H1 (cell line): ENCODE measurements at regions not wholly inside any gene's neighbourhood (a gene's known extent, or its start where the extent isn't known, plus 50 kb on each side); places are given as distances from the start of the nearest gene placed in this dataset.

Experiments
- CTCF ChIA-PET: fragments of 300-600 bp; sonication (Branson Sonifier 250); formaldehyde crosslinking; loops from one replicate; lab custom pipeline; 2021; ENCODE audit not compliant: partially characterized antibody; lab: Charles Lee
- POLR2A ChIA-PET: fragments of 300-600 bp; sonication (Branson Sonifier 250); formaldehyde crosslinking; loops from one replicate; lab custom pipeline; 2021; ENCODE audit warnings: inconsistent platforms; ENCODE audit not compliant: partially characterized antibody; lab: Charles Lee
- DNase-seq, 2 experiments: peaks; one replicate each; pipeline versions ENCODE4 v3.0.0 to v3.0.0-alpha.2; 2010 to 2022; ENCODE audit warnings: low spot score in 2 of 2, low read depth in 1 of 2, mixed read lengths in 1 of 2
- FAIRE-seq: peaks from 2 replicates; lab custom pipeline; 2011; peaks lifted over from hg19 to GRCh38; lab: Jason Lieb, UNC
- H2AFZ ChIP-seq: 2 replicates; pipeline ENCODE4 v1.8.1; 2012; ENCODE audit warnings: low read length, inconsistent platforms
- H2AK5ac ChIP-seq: 2 replicates; pipeline ENCODE4 v1.6.1; 2013; ENCODE audit warnings: low read depth, low read length
- H2BK120ac ChIP-seq: replicated peaks from 2 replicates; pipeline ENCODE3; 2013; ENCODE audit warnings: low read depth, low read length, inconsistent platforms
- H2BK12ac ChIP-seq: 2 replicates; pipeline ENCODE4 v1.6.1; 2013; ENCODE audit warnings: low read depth, low read length
- H2BK15ac ChIP-seq: 2 replicates; pipeline ENCODE4 v1.6.1; 2013; ENCODE audit warnings: low read length
- H2BK20ac ChIP-seq: 2 replicates; pipeline ENCODE4 v1.6.1; 2013; ENCODE audit warnings: low read length
- H2BK5ac ChIP-seq: 2 replicates; pipeline ENCODE4 v1.6.1; 2013; ENCODE audit warnings: low read depth, low read length
- H3K14ac ChIP-seq: 2 replicates; pipeline ENCODE4 v1.6.1; 2013; ENCODE audit warnings: inconsistent platforms; ENCODE audit not compliant: insufficient read length
- H3K18ac ChIP-seq: 2 replicates; pipeline ENCODE4 v1.6.1; 2013; ENCODE audit warnings: low read length; ENCODE audit errors: extremely low read depth
- H3K23ac ChIP-seq: 2 replicates; pipeline ENCODE4 v1.6.1; 2013; ENCODE audit warnings: inconsistent platforms; ENCODE audit not compliant: insufficient read length
- H3K23me2 ChIP-seq: 2 replicates; pipeline ENCODE4 v1.6.1; 2013; ENCODE audit warnings: low read depth, low read length
- H3K27ac ChIP-seq: 2 replicates; pipeline ENCODE4 v1.6.1; 2011; ENCODE audit warnings: low read depth, low read length, inconsistent platforms
- H3K27me3 ChIP-seq, 4 experiments: replicated peaks in 1 of 4; 1 replicate in 1 of 4; 2 replicates in 3 of 4; pipeline versions ENCODE4 v1.6.1 to v1.8.1; 2011 to 2013; ENCODE audit warnings: low read length in 3 of 4, mild to moderate bottlenecking in 3 of 4, inconsistent platforms in 2 of 4, mixed read lengths in 2 of 4, moderate library complexity in 1 of 4; ENCODE audit not compliant: control insufficient read depth in 3 of 4, insufficient read depth in 3 of 4; ENCODE audit errors: extremely low read depth in 1 of 4
- H3K36me3 ChIP-seq, 4 experiments: 2 replicates each; pipeline versions ENCODE4 v1.6.1 to v1.8.1; 2011 to 2013; ENCODE audit warnings: mild to moderate bottlenecking in 4 of 4, low read length in 3 of 4, moderate library complexity in 2 of 4, control low read depth in 1 of 4, inconsistent platforms in 1 of 4; ENCODE audit not compliant: insufficient read depth in 4 of 4, control insufficient read depth in 2 of 4
- H3K4ac ChIP-seq: replicated peaks from 2 replicates; pipeline ENCODE3; 2013; ENCODE audit warnings: low read length, low read depth, mixed read lengths, inconsistent platforms; ENCODE audit not compliant: insufficient read length
- H3K4me1 ChIP-seq, 4 experiments: replicated peaks in 1 of 4; 1 replicate in 1 of 4; 2 replicates in 3 of 4; pipeline versions ENCODE4 v1.6.1 to v1.8.1; 2011 to 2013; ENCODE audit warnings: low read length in 3 of 4, inconsistent platforms in 2 of 4, mixed read lengths in 1 of 4; ENCODE audit not compliant: insufficient read depth in 4 of 4, control insufficient read depth in 3 of 4
- H3K4me2 ChIP-seq, 2 experiments: 2 replicates each; pipeline versions ENCODE4 v1.6.1 to v1.8.1; 2011 to 2013; ENCODE audit warnings: low read depth in 2 of 2, low read length in 2 of 2, control low read depth in 1 of 2, inconsistent platforms in 1 of 2, mild to moderate bottlenecking in 1 of 2; ENCODE audit not compliant: insufficient read depth in 1 of 2
- H3K4me3 ChIP-seq, 4 experiments: fragments of 200-600, 300-600 bp in 1 of 4; sonication (generic), shearing (Covaris generic), sonication (Bioruptor Twin) in 1 of 4; 2 replicates each; pipeline versions ENCODE4 v1.5.1 to v1.8.1; 2011 to 2016; ENCODE audit warnings: low read length in 4 of 4, low read depth in 3 of 4, control low read depth in 2 of 4, inconsistent platforms in 2 of 4, mild to moderate bottlenecking in 2 of 4, mixed read lengths in 1 of 4, moderate library complexity in 1 of 4; ENCODE audit not compliant: insufficient read depth in 2 of 4; ENCODE audit errors: extremely low read depth in 1 of 4
- H3K56ac ChIP-seq: replicated peaks from 2 replicates; pipeline ENCODE3; 2013; ENCODE audit warnings: low read depth, mild to moderate bottlenecking, mixed read lengths, low read length, inconsistent platforms; ENCODE audit not compliant: insufficient read length
- H3K79me1 ChIP-seq: 2 replicates; pipeline ENCODE4 v1.6.1; 2013; ENCODE audit warnings: low read depth, low read length, control low read depth
- H3K79me2 ChIP-seq, 2 experiments: 2 replicates each; pipeline versions ENCODE4 v1.6.1 to v1.8.1; 2012 to 2013; ENCODE audit warnings: low read length in 2 of 2, mild to moderate bottlenecking in 2 of 2, inconsistent platforms in 1 of 2; ENCODE audit not compliant: insufficient read depth in 2 of 2, control insufficient read depth in 1 of 2
- H3K9ac ChIP-seq, 4 experiments: replicated peaks in 1 of 4; 1 replicate in 1 of 4; 2 replicates in 3 of 4; pipeline versions ENCODE4 v1.6.1 to v1.8.1; 2011 to 2013; ENCODE audit warnings: low read depth in 3 of 4, low read length in 3 of 4, control low read depth in 2 of 4, mild to moderate bottlenecking in 2 of 4, moderate library complexity in 2 of 4, inconsistent platforms in 1 of 4; ENCODE audit errors: extremely low read depth in 1 of 4
- H3K9me3 ChIP-seq, 2 experiments: 2 replicates each; pipeline versions ENCODE4 v1.6.1 to v1.8.1; 2012 to 2013; ENCODE audit warnings: mild to moderate bottlenecking in 2 of 2, moderate library complexity in 2 of 2, control low read depth in 1 of 2, inconsistent platforms in 1 of 2, low read depth in 1 of 2, low read length in 1 of 2, mixed read lengths in 1 of 2; ENCODE audit not compliant: insufficient read depth in 2 of 2
- H4K20me1 ChIP-seq, 2 experiments: replicated peaks in 1 of 2; 2 replicates each; pipeline versions ENCODE3 to v1.8.1; 2011 to 2013; ENCODE audit warnings: inconsistent platforms in 2 of 2, low read length in 2 of 2, mild to moderate bottlenecking in 1 of 2; ENCODE audit not compliant: insufficient read depth in 2 of 2, control insufficient read depth in 1 of 2
- H4K5ac ChIP-seq: 2 replicates; pipeline ENCODE4 v1.6.1; 2013; ENCODE audit warnings: low read length, low read depth, mixed read lengths, inconsistent platforms; ENCODE audit not compliant: insufficient read length
- H4K8ac ChIP-seq: 2 replicates; pipeline ENCODE4 v1.8.0; 2013; ENCODE audit warnings: mild to moderate bottlenecking, moderate library complexity, low read length, inconsistent platforms; ENCODE audit not compliant: insufficient read depth; ENCODE audit errors: extremely low read depth
- H4K91ac ChIP-seq: replicated peaks from 2 replicates; pipeline ENCODE3; 2013; ENCODE audit warnings: low read length, mixed read lengths, inconsistent platforms; ENCODE audit not compliant: insufficient read length
- CBX8 ChIP-seq: fragments of 300-800, 300-1000 bp; sonication (generic); IDR thresholded peaks from 2 replicates; pipeline ENCODE4 v1.7.1; 2016; ENCODE audit warnings: low read depth, low read length, borderline replicate concordance
- CHD1 ChIP-seq: IDR thresholded peaks from 2 replicates; pipeline ENCODE4 v1.6.1; 2012; ENCODE audit warnings: low read depth, low read length, improper control_type of control experiment
- RBBP5 ChIP-seq: IDR thresholded peaks from 2 replicates; pipeline ENCODE4 v1.7.1; 2012; ENCODE audit warnings: low read depth, mild to moderate bottlenecking, inconsistent platforms, low read length, moderate library complexity, borderline replicate concordance
- WGBS, 2 experiments: shearing (Covaris generic) in 1 of 2; methylation state at CpG; one replicate each; pipeline versions ENCODE4 v1.1.6 to v1.1.7; 2013 to 2015; ENCODE audit warnings: low lambda C conversion rate in 2 of 2, mixed read lengths in 2 of 2, inconsistent platforms in 1 of 2, low coverage in 1 of 2, missing lambda C conversion rate in 1 of 2; ENCODE audit not compliant: insufficient replicate concordance in 2 of 2, insufficient coverage in 1 of 2, insufficient read length in 1 of 2; ENCODE audit errors: extremely low coverage in 1 of 2, missing lambda C conversion rate in 1 of 2; 5-methylcytosine and 5-hydroxymethylcytosine counted together

- no peaks in the 10 kb centered on the region for H3K23me2 ChIP-seq
- H2BK20ac ChIP-seq, result no peak overlapping the region
- ChIA-PET CTCF (interaction anchor here (1.4 to 3.4 kb wide), 2 partner anchors 13 to 143 kb away, joined by 3 to 8 read pairs; no protein-coding TSS in a partner anchor), POLR2A (no interaction called here)
- H3K23ac ChIP-seq, result no peak overlapping the region
- H4K5ac ChIP-seq, result no peak overlapping the region
- 85% methylated on average over 2 of the region's 2 CpGs; no CpG with 5 or more reads in 1 of the 2 experiments for WGBS, 2 experiments
- H3K4ac ChIP-seq, result no peak overlapping the region
- no peak overlapping the region for H3K56ac ChIP-seq
- H2BK120ac ChIP-seq, result no peak overlapping the region
- H3K36me3 ChIP-seq, result no peaks in the 10 kb centered on the region; a peak in 1 of 8 replicates
- FAIRE-seq, result no peak
- H3K4me3 ChIP-seq, result no peak overlapping the region
- H2AK5ac ChIP-seq, result no peak overlapping the region
- H3K18ac ChIP-seq, result no peak overlapping the region
- H2BK5ac ChIP-seq, result no peak overlapping the region
- no peak overlapping the region for H2AFZ ChIP-seq
- no peak for TF ChIP-seq CHD1
- TF ChIP-seq CBX8, result no peak
- TF ChIP-seq RBBP5, result no peak
- no peak overlapping the region for H3K27ac ChIP-seq
- H3K79me1 ChIP-seq, result no peaks in the 10 kb centered on the region
- peaks cover 3 to 15% of the 10 kb centered on the region in 2 experiments; a peak in 3 of 4 replicates for H3K9me3 ChIP-seq
- H4K8ac ChIP-seq, result no peak overlapping the region
- no peaks in the 10 kb centered on the region for H3K27me3 ChIP-seq
- H3K4me1 ChIP-seq, result no peaks in the 10 kb centered on the region
- no peak overlapping the region for H4K91ac ChIP-seq
- no peak overlapping the region for H3K14ac ChIP-seq
- no peaks in the 10 kb centered on the region for H4K20me1 ChIP-seq
- no peak overlapping the region for H2BK15ac ChIP-seq
- no peak for DNase-seq
- H3K79me2 ChIP-seq, result no peaks in the 10 kb centered on the region
- H2BK12ac ChIP-seq, result no peak overlapping the region
- no peak overlapping the region for H3K9ac ChIP-seq
- no peak overlapping the region for H3K4me2 ChIP-seq
These were observed 184.9 kb upstream of the OR13F1 start for GRCh38 chr9:104319198-104319597.
